SK-N-SH treated with all-trans-retinoic acid at 6 μM for 48 hours (cell line): ENCODE measurements at regions not wholly inside any gene's neighbourhood (a gene's known extent, or its start where the extent isn't known, plus 50 kb on each side); places are given as distances from the start of the nearest gene placed in this dataset.

ENCODE experiments used
- CSDC2 ChIP-seq: fragments of 250-450 bp; sonication (Bioruptor Pico); IDR thresholded peaks from 2 replicates; pipeline ENCODE4 v1.5.0; 2020; ENCODE audit warnings: mild to moderate bottlenecking, moderate library complexity
- RARB ChIP-seq: fragments of 250-450 bp; sonication (Bioruptor Pico); IDR thresholded peaks from 2 replicates; pipeline ENCODE4 v1.8.0; 2021; ENCODE audit warnings: mild to moderate bottlenecking, moderate library complexity
- TCF4 ChIP-seq: fragments of 250-450 bp; sonication (Bioruptor Pico); IDR thresholded peaks from 2 replicates; pipeline ENCODE4 v1.8.0; 2021; ENCODE audit warnings: mild to moderate bottlenecking, moderate library complexity, borderline replicate concordance
- TOX ChIP-seq: fragments of 250-450 bp; sonication (Bioruptor Pico); IDR thresholded peaks from 2 replicates; pipeline ENCODE4 v1.8.0; 2021; ENCODE audit warnings: mild to moderate bottlenecking, moderate library complexity, borderline replicate concordance
- TSHZ2 ChIP-seq: fragments of 250-450 bp; sonication (Bioruptor Pico); IDR thresholded peaks from 2 replicates; pipeline ENCODE4 v1.5.0; 2020; ENCODE audit warnings: mild to moderate bottlenecking, moderate library complexity
- ZC3H10 ChIP-seq: fragments of 250-450 bp; sonication (Bioruptor Pico); IDR thresholded peaks from 2 replicates; pipeline ENCODE4 v1.5.1; 2021; ENCODE audit warnings: mild to moderate bottlenecking, moderate library complexity
- ZFP3 ChIP-seq: fragments of 250-450 bp; sonication (Bioruptor Pico); IDR thresholded peaks from 2 replicates; pipeline ENCODE4 v1.5.0; 2020; ENCODE audit warnings: mild to moderate bottlenecking, moderate library complexity
- TF ChIP-seq, protein P1 (sequence below): fragments of 250-450 bp; sonication (Bioruptor Pico); IDR thresholded peaks from 2 replicates; pipeline ENCODE4 v1.8.0; 2021; ENCODE audit warnings: low read depth, mild to moderate bottlenecking, moderate library complexity, borderline replicate concordance
- TF ChIP-seq, protein P2 (sequence below): fragments of 250-450 bp; sonication (Bioruptor Pico); IDR thresholded peaks from 2 replicates; pipeline ENCODE4 v1.8.0; 2020; ENCODE audit warnings: mild to moderate bottlenecking, moderate library complexity, borderline replicate concordance

- TF ChIP-seq TSHZ2 (CRISPR knock-in tag): no peak
- no peak for TF ChIP-seq CSDC2
- TF ChIP-seq TCF4 (CRISPR knock-in tag): no peak
- TF ChIP-seq, protein P1, sequence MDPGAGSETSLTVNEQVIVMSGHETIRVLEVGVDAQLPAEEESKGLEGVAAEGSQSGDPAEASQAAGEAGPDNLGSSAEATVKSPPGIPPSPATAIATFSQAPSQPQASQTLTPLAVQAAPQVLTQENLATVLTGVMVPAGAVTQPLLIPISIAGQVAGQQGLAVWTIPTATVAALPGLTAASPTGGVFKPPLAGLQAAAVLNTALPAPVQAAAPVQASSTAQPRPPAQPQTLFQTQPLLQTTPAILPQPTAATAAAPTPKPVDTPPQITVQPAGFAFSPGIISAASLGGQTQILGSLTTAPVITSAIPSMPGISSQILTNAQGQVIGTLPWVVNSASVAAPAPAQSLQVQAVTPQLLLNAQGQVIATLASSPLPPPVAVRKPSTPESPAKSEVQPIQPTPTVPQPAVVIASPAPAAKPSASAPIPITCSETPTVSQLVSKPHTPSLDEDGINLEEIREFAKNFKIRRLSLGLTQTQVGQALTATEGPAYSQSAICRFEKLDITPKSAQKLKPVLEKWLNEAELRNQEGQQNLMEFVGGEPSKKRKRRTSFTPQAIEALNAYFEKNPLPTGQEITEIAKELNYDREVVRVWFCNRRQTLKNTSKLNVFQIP (CRISPR knock-in tag): no peak
- TF ChIP-seq TOX (CRISPR knock-in tag): no peak
- TF ChIP-seq ZFP3 (CRISPR knock-in tag): no peak
- TF ChIP-seq, protein P2, sequence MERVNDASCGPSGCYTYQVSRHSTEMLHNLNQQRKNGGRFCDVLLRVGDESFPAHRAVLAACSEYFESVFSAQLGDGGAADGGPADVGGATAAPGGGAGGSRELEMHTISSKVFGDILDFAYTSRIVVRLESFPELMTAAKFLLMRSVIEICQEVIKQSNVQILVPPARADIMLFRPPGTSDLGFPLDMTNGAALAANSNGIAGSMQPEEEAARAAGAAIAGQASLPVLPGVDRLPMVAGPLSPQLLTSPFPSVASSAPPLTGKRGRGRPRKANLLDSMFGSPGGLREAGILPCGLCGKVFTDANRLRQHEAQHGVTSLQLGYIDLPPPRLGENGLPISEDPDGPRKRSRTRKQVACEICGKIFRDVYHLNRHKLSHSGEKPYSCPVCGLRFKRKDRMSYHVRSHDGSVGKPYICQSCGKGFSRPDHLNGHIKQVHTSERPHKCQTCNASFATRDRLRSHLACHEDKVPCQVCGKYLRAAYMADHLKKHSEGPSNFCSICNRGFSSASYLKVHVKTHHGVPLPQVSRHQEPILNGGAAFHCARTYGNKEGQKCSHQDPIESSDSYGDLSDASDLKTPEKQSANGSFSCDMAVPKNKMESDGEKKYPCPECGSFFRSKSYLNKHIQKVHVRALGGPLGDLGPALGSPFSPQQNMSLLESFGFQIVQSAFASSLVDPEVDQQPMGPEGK (CRISPR knock-in tag): no peak
- TF ChIP-seq ZC3H10: no peak
- no peak for TF ChIP-seq RARB (CRISPR knock-in tag)
These were observed 309.4 kb upstream of the THRB start for GRCh38 chr3:24804095-24804494.
